IPS-18c (cell line): ENCODE measurements at regions not wholly inside any gene's neighbourhood (a gene's known extent, or its start where the extent isn't known, plus 50 kb on each side); places are given as distances from the start of the nearest gene placed in this dataset.
"Not testable (repeated sequence)": the region's sequence is repeated elsewhere in the genome, so short reads cannot be mapped to it uniquely, and the experiment has no call there.

Source experiments
- H3K4me3 ChIP-seq: 2 replicates; pipeline ENCODE4 v1.7.0; 2013; ENCODE audit warnings: low read depth, mild to moderate bottlenecking, low read length, moderate library complexity; ENCODE audit not compliant: insufficient read depth
- H3K9me3 ChIP-seq: one replicate; pipeline ENCODE4 v1.6.1; 2013; ENCODE audit warnings: mild to moderate bottlenecking, low read length, moderate library complexity; ENCODE audit not compliant: control insufficient read depth, insufficient read depth

DNA sequence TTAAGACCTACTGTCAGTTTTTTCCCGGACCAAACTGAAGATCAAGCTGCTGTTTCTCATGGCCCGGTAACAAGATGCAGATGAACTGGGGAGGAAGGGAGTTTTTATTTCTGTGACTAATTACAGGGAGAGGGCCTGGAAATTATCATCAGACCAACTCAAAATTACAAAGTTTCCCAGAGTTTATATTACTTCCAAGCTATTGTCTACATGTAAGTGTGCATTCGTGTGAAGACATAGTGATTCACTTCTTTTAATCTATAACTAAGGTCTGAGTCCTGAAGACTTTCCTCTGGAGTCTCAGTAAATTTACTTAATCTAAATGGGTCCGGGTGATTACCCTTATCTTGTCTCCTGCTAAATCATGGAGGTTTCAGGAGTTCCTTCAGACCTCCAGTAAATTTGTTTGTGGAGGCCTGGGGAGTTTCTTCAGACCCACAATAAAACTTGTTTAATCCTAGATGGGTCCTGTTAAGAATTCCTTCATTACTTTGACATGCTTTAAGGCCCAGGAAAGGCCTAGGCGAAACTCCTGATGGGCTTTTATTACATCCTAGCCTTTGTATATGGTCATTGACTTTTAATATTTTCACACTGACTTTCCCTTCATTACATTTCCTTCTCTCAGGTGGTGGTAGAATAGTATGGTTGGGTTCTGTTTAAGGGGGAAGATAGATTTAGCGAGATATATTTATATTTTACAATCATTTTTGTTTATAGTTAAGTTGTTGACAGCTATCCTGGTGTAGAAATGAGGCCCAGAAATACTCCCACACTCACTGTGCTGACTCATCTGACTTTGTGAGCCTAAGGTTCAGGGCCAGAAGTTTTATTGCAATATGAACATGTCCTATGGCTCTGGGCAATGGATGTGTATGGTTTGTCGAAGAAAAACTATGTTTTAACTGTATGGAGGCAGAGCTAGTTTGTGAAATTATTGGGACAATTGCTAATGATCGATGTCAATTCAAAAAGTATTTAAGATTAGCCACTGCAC lies 627.0 kb upstream of the FBXO33 start:
- Histone ChIP-seq H3K9me3 (no peaks in the 10 kb centered on the region), H3K4me3 (no peak overlapping the region)

DNA sequence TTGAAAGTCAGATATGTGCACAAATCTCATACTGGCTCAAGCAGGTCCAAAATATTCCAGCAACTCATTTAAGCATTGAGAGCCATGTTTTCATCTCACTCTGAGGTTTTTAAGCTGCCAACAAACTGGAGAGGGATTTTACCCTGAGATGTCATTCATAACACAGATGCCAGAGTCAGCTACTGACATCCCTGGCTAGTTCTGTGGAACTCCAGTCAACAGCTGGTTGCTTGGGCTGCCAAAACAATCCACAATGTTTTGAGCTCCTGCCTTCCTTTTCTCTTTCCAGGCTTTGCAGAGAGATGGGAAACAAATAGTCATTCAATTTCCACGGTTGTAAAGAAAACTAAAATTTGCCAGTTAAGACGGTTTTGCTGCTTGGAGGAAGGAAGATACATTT lies 621.2 kb upstream of the FBXO33 start:
- no peak overlapping the region for H3K4me3 ChIP-seq
- no peaks in the 10 kb centered on the region for H3K9me3 ChIP-seq

DNA sequence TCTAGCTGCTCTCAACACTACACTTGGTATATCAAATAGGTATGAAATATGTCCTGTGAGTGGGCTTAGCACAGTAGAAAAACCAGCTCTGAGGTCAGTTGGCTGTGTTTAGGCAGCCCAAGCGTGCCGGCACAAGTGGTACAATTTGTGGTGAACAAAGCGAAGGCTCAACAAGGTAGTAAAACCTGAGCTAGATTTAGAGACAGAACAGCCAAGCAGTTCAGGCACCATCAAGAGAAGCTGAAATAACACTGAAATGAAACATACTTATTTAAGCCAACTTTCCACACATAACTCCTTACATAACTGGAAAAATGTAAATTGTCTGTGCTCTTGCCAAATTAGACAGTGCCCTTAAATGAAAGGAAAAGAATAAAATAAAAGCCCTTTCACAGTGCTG lies 596.8 kb upstream of the FBXO33 start:
- Histone ChIP-seq H3K4me3 (no peak overlapping the region), H3K9me3 (no peaks in the 10 kb centered on the region)

DNA sequence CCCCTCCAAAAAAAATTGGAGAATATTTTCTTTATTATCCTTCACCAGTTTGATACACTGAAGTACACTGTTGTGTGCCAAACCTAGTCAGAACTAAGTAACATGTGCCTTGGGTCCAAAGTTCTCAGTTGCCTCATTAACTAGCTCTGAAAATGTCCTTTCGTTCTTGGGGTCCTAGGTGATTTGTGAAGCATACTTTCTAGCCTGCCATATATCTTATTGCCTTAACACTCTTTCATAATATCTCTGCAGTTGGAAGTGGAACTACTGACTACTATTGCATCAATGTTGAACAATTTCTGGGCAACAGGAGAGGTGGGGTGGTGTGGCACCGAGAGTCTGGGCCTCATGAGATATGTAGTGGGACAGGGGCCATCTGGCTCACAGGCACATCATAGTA lies 592.9 kb upstream of the FBXO33 start:
- no peak overlapping the region for H3K4me3 ChIP-seq
- H3K9me3 ChIP-seq: no peaks in the 10 kb centered on the region

DNA sequence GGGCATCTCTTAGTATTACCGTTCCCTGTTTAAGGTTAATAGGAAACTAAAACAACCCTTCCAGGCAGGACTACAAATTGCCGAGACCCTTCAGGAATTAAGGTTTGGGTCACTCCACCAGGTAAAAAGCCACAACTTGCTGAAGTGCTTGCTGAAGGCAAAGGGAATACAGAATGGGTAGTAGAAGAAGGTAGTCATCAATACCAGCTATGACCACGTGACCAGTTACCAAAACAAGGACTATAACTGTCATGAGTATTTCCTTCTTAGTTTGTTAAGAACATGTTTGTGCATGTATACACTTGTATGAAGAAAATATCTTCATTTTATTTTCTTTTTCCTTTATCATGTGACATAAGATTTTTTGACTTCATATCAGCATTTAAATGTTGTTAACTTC lies 578.7 kb upstream of the FBXO33 start:
- Histone ChIP-seq H3K4me3 (no peak overlapping the region), H3K9me3 (no peaks in the 10 kb centered on the region)

DNA sequence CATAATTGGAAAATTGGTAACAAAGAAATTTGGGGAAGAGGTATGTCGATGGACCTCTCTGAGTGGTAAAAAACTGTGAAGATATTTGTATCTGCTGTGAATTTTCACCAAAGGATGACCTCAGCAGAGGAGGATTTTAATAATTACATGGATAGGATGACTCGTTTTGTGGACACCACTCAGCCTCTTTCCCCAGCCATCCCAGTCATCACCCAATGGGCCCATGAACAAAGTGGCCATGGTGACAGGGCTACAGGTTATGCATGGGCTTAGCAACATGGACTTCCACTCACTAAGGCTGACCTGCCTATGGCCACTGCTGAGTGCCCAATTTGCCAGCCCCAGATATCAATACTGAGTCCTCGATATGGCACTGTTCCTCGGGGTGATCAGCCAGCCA lies 577.5 kb upstream of the FBXO33 start:
- Histone ChIP-seq H3K9me3 (no peaks in the 10 kb centered on the region), H3K4me3 (no peak overlapping the region)

DNA sequence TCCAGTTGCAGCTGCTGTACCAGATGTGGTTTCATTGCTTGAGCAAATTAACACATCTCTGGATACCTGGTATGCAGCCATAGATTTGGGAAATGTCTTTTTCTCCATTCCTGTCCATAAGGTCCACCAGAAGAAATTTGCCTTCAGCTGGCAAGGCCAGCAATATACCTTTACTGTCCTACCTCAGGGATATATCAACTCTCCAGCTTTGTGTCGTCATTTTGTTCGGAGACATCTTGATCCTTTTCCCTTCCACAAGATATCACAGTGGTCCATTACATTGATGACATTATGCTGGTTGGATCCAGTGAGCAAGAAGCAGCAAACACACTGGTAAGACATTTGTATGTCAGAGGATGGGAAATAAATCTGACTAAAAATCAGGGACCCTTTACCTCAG lies 576.1 kb upstream of the FBXO33 start:
- H3K4me3 ChIP-seq, H3K9me3 ChIP-seq: not testable (repeated sequence)

DNA sequence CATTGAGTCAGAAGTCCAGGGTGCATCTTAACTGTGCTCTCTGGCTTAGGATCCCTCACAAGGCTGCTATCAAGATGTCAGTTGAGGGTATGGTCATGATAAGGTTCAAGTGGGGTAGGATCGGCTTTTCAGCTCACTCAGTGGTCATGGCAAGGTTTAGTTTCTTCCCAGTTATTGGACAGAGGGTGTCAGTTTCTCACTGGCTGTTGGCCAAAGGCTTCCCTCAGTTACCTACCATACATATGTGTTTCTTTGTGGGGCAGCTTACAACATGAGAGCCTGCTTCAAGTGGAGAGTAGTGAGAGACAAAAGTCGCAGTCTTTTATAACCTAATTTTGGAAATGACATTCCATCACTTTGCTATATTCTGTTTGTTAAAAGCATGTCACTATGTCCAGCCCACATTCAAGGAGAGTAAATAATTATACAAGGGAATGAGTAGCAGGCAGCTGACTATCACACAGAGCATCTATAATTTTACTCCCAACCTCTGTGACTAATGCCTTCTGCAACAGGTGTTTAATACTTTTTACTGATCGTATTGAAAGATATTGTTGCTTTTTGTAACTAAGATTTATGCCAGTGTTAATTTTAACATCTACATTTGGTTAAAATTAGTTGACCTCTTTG lies 572.8 kb upstream of the FBXO33 start:
- H3K9me3 ChIP-seq: no peaks in the 10 kb centered on the region
- no peak overlapping the region for H3K4me3 ChIP-seq

DNA sequence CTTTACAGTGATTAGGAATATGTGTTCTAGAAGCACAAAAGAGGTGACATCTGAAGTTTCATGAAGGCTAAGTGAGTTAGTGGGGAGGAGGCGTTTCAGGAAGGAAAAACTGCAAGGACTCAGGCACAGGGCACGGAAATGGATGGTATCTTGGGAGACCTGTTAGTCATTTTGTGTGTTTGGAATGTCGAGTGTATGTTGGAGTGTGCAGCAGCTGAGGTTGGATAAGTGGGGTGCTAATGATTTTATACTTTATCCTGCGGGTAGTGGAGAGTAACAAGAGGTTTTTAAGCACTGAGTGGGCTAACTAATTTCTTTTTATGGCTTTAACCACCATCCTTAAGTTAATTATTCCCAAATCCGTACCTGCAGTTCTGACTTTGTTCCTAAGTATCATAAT lies 571.5 kb upstream of the FBXO33 start:
- H3K9me3 ChIP-seq: no peaks in the 10 kb centered on the region
- H3K4me3 ChIP-seq: no peak overlapping the region

DNA sequence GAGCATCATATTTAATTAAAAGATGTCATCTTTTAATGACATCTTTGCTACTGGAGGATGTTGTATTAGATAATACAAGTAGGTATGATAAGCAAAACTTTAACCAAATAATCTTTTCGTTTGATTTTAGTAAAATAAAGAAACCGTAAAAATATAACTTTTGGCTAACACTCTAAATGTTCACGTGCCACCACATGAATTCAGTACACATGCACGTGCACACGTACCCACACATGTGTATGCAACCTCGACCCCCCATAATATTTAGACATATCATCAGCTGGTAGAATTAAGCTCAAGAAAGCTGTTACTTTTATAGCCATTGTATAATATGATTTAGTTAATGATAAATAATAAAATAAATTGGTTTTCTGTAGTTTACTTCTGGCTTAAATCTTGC lies 566.6 kb upstream of the FBXO33 start:
- H3K4me3 ChIP-seq: no peak overlapping the region
- H3K9me3 ChIP-seq: no peaks in the 10 kb centered on the region

DNA sequence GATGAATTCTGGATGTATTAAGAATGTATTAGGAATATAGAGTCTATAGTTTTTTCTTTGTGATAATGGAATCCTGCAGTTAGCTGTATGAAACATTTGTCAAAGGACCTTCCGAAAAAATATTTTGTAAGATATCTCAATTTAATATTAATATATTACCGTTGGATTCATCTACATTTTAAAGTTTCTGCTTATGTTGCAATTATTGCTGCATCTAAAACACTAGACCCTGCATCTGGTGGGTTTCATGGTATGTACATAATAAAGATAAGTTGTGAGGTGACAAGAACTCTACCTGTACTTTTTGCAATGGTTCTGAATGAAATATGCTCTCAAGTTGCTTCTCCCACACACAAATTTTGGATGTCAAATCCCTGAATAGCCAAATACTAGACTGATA lies 565.9 kb upstream of the FBXO33 start:
- no peak overlapping the region for H3K4me3 ChIP-seq
- H3K9me3 ChIP-seq: no peaks in the 10 kb centered on the region

DNA sequence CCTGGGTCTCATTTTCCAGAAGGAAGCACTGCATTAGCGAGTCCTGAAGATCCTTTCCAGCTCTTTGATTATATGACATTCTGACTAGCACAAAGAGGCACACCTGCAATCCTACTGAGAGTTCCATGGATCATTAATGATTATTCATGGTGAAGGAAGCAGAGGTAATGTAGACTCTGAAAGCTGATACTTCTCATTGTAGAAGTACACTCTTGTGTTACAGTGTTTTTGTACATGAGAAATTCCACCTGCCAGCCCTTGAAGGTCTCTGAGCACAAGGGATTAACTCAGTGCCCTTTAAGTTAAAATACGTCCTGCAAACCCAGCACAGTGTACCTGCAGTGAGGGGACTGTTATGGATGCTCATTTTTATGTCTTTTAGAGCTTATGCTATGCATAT lies 558.8 kb upstream of the FBXO33 start:
- H3K4me3 ChIP-seq: no peak overlapping the region
- no peaks in the 10 kb centered on the region for H3K9me3 ChIP-seq

DNA sequence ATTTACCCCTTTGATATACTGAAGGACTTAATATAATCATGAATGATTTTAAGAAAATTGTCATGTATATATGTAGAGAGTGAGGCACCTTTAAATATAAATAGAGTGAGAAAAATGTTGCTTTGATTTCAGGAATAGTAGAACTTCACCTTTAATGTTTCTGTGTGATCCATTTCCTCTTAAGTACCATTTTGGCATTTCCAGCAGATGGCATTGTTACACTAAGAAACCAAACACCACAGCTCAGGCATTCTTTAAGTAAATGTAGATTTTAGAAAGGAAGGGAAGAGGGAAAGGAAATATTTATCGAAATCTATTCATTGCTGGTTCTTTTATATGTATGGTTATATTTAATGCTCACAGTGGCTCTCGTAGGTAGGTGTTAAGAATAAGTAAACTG lies 556.7 kb upstream of the FBXO33 start:
- no peak overlapping the region for H3K4me3 ChIP-seq

DNA sequence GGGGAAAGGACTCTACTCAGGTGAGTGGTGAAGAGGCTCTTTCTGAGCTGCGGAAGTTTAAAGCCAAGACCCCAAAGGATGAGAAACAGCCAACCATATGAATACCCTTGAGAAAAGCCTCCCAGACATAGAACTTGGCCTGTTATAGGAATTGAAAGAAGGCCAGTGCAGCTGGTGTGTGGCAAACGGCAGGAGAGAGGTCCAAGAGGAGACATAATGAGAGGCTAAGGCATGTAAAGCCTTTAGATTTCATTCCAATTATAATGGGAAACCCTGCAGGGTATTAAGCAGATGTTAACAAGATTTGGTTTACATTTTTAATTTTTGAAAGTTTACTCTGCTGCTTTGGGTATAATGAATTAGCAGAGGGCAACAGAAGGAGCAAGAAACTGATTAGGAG lies 552.1 kb upstream of the FBXO33 start:
- H3K4me3 ChIP-seq: no peak overlapping the region

More for the DNA sequence above, 556.7 kb upstream of the FBXO33 start:
- H3K9me3 ChIP-seq: no peaks in the 10 kb centered on the region

DNA sequence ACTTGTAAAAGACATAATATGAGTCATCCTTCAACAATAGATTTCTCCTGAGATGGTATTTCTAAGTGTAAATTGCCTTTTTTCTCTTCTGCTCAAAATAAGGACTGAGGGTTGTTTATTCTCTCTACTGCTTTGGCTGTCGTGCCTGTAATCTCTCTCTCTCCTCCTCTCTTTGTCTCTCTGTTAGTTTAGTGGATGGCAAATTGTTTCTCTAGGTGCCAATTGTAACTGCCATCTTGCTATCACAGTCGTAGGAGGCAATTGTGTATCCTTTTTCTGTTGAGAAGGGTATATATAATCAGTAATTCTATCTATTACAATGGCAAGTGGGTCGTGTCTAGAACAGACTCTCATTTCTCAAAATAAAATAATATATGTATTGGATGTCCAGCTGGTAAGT lies 545.0 kb upstream of the FBXO33 start:
- H3K4me3 ChIP-seq: no peak overlapping the region
- H3K9me3 ChIP-seq: no peaks in the 10 kb centered on the region

More for the DNA sequence above, 552.1 kb upstream of the FBXO33 start:
- H3K9me3 ChIP-seq: no peaks in the 10 kb centered on the region

DNA sequence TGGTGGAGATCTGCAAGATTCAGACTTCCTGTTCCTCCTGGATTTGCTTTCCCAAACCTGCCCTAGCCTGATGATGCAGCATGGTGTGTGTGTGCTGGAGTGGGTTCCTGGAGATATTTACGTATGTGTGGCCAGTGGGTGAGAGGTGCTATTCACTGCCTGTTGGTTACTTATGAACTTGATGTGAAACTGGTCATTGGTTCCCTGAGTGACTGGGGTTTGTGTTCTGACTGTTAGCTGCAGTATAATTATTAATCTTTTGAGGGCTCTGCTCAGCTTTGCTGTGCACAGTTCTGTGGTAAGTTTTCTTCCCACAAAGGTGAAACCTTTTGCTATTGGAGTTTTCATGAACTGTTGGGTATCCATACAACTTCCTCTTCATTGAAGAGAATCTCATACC lies 541.8 kb upstream of the FBXO33 start:
- no peak overlapping the region for H3K4me3 ChIP-seq
- H3K9me3 ChIP-seq: no peaks in the 10 kb centered on the region

DNA sequence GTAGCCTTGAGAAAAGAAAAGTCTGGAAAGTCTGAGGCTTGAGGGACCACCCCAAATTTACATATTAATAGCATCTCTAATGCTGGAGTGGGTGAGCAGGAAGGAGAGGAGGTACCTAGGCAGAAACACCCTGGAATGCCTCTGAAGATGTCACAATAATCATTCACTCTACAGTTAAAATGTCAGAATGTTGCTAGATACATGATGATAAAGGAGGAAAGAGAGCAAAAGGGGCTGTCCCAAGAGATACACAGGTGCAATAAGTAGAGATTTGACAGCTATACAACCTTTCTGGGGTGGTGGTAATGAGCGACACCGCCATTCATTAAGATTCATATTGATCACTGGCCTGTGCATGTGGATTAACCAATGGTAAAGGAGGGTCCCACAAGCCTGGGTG lies 540.5 kb upstream of the FBXO33 start:
- Histone ChIP-seq H3K9me3 (no peaks in the 10 kb centered on the region), H3K4me3 (no peak overlapping the region)

DNA sequence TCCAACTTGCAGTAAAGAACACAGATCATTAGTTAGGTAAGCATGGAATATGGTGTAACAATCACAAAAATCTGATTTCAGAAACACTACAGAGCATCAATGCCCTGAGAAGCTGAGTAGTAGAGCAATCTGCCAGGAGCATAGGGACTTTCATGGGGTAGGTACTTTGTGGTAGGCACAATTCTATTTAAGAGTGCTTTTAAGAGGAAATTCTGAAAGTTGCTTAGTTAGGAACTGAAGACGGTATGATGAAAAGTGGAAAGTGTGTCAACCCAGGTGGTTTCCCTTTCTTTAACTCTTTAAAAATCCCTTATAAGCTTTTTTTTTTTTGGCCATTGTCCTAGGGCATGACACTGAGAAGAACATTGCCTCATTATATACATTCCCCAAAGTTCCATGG lies 535.7 kb upstream of the FBXO33 start:
- H3K4me3 ChIP-seq: no peak overlapping the region
- H3K9me3 ChIP-seq: no peaks in the 10 kb centered on the region
